Prostate gland (tissue), 2 donors: ENCODE measurements at regions not wholly inside any gene's neighbourhood (a gene's known extent, or its start where the extent isn't known, plus 50 kb on each side); places are given as distances from the start of the nearest gene placed in this dataset.
A peak's percentile ranks its signal among the peaks of the same experiment; 100 is the strongest.

Source experiments
- DNase-seq: peaks from one replicate; pipeline ENCODE4 v3.0.0-alpha.2; 2019; ENCODE audit warnings: low spot score
- H3K27ac ChIP-seq, 2 donors: fragments of 200-600 bp; sonication (generic); 2 replicates each; pipeline ENCODE4 v1.5.1; 2017 to 2019
- H3K27me3 ChIP-seq: fragments of 200-600 bp; sonication (generic); replicated peaks from 2 replicates; pipeline ENCODE4 v1.5.1; 2019; ENCODE audit not compliant: insufficient read depth
- H3K36me3 ChIP-seq, 2 donors: fragments of 200-600 bp; sonication (generic); 1 replicate in 1 of 2; 2 replicates in 1 of 2; pipeline versions ENCODE4 v1.5.1 to v1.8.1; 2017 to 2019
- H3K4me1 ChIP-seq: fragments of 200-600 bp; sonication (generic); replicated peaks from 2 replicates; pipeline ENCODE4 v1.5.1; 2019
- H3K4me3 ChIP-seq, 2 donors: fragments of 200-600 bp; sonication (generic); 2 replicates each; pipeline ENCODE4 v1.5.1; 2017 to 2019
- H3K9me3 ChIP-seq: fragments of 200-600 bp; sonication (generic); 2 replicates; pipeline ENCODE4 v1.5.1; 2017
- POLR2A ChIP-seq: fragments of 450-650 bp; IDR thresholded peaks from one replicate; pipeline ENCODE4 v1.6.1; 2016; ENCODE audit warnings: antibody characterized with exemption, mild to moderate bottlenecking
- POLR2AphosphoS5 ChIP-seq: sonication (generic); formaldehyde crosslinking; IDR thresholded peaks from one replicate; pipeline ENCODE4 v1.6.1; 2017; ENCODE audit warnings: antibody characterized with exemption
- WGBS: methylation state at CpG from one replicate; pipeline ENCODE4 v1.1.5; 2018; 5-methylcytosine and 5-hydroxymethylcytosine counted together
- intact Hi-C: fragments of 100-400 bp; cut with DNase I; formaldehyde crosslinking; loops from one replicate; pipeline ENCODE4 v1.14.2; 2022
- TF ChIP-seq, protein P1 (sequence below), 4 experiments: fragments of 200-600 bp in 2 of 4; fragments of 450-650 bp in 2 of 4; sonication (generic) in 2 of 4; IDR thresholded peaks; 1 replicate in 3 of 4; 2 replicates in 1 of 4; pipeline ENCODE4 v1.5.1; 2016 to 2019; ENCODE audit warnings: antibody characterized with exemption in 4 of 4, mild to moderate bottlenecking in 2 of 4, moderate library complexity in 2 of 4

DNA sequence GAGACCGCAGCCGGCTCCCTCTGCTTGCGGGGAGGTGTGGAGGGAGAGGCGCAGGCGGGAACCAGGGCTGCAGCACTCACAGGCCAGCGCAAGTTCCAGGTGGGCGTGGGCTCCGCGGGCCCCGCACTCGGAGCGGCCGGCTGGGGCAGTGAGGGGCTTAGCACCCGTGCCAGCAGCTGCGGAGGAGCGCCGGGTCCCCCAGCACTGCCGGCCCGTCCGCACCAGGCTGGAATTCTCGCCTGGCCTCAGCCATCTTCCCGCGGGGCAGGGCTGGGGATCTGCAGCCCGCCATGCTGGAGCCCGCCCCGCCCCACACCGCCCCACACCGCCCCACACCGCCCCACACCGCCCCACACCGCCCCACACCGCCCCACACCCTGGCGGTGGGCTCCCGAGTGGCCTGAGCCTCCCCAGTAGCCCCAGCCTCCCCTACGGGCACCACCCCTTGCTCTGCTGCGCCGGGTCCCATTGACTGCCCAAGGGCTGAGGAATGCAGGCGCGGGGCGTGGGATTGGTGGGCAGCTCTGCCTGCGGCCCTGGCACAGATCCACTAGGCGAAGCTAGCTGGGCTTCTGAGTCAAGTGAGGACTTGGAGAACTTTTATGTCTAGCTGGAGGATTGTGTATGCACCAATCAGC is 123.9 kb upstream of the MGAT5 start:
- intact Hi-C loops: loop anchor here (10.0 kb wide), 1 partner anchor 785 kb away; the partner anchor contains the start of gene CCNT2
- WGBS: 99% methylated on average over 42 of the region's 42 CpGs

DNA sequence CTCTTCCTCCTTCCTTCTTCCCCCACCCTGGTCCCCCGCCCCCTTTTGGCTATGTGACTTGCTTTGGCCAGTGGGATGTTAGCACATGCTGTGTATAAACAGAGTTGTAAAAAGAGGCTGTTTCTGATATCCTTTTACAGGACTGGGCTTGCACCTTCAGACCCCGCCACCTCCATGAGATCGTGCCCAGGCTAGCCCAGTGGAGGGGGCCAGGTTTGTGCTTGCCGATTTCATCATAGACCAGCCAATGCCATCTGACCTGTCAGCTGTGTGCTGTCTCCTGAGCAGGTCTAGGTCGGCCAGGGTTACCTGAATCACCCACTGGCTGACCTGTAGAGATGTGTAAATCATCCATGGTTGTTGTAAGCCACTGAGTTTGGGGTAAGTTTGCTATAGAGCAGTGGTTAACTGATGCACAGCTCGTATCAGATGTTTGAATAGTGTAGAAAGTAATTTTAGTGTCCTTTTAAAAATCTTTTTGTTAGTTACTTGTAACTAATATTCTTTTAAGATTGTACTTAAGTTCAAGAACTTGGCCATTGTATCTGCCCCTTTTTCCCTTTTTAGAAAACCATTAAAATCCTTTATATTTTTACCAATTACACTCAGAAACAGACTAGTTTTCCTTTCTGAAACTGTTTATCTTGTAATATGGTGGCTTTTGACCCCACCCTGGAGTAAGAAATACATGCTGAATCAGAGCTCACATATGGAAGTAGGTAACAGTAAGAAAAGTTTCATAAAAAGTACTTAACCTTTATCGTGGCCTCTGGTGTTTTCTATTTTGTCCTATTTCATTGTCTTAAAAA is 122.0 kb upstream of the MGAT5 start:
- TF ChIP-seq POLR2AphosphoS5 (no peak), POLR2A (no peak)
- TF ChIP-seq, protein P1, sequence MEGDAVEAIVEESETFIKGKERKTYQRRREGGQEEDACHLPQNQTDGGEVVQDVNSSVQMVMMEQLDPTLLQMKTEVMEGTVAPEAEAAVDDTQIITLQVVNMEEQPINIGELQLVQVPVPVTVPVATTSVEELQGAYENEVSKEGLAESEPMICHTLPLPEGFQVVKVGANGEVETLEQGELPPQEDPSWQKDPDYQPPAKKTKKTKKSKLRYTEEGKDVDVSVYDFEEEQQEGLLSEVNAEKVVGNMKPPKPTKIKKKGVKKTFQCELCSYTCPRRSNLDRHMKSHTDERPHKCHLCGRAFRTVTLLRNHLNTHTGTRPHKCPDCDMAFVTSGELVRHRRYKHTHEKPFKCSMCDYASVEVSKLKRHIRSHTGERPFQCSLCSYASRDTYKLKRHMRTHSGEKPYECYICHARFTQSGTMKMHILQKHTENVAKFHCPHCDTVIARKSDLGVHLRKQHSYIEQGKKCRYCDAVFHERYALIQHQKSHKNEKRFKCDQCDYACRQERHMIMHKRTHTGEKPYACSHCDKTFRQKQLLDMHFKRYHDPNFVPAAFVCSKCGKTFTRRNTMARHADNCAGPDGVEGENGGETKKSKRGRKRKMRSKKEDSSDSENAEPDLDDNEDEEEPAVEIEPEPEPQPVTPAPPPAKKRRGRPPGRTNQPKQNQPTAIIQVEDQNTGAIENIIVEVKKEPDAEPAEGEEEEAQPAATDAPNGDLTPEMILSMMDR (IDR thresholded peaks at IDR 0.05): no peak
- no peaks in the 10 kb centered on the region for H3K36me3 ChIP-seq
- DNase-seq: peak; percentile 37
- no peak overlapping the region for H3K4me3 ChIP-seq
- no peak overlapping the region for H3K27ac ChIP-seq
- 53% methylated on average over 7 of the region's 7 CpGs for WGBS
- intact Hi-C loops: no loop called here
- no peaks in the 10 kb centered on the region for H3K27me3 ChIP-seq
- no peaks in the 10 kb centered on the region for H3K4me1 ChIP-seq
- no peaks in the 10 kb centered on the region for H3K9me3 ChIP-seq

More for the DNA sequence above, 123.9 kb upstream of the MGAT5 start:
- Histone ChIP-seq H3K27ac (no peak overlapping the region), H3K4me1 (no peaks in the 10 kb centered on the region), H3K27me3 (no peaks in the 10 kb centered on the region), H3K9me3 (no peaks in the 10 kb centered on the region), H3K36me3 (no peaks in the 10 kb centered on the region), H3K4me3 (no peak overlapping the region)
- no peak for TF ChIP-seq POLR2AphosphoS5
- TF ChIP-seq, protein P1 (IDR thresholded peaks at IDR 0.05): no peak
- TF ChIP-seq POLR2A: no peak
- DNase-seq: no peak

DNA sequence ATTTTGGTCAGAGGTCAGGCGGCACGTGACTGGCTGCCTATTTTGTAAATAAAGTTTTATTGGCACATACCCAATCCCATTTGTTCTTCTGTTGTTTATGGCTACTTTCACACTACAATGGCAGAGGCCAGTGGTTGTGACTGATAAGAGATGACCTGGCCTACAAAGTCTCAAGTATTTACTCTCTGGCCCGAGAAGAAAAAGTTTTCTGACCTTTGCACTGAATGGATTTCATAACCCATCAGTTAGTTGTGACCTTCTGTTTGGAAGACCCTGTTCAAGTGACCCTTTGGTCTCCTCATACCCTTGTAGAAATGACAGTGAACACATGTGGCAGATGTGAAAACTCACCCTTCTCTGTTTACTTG is 121.4 kb upstream of the MGAT5 start:
- no peak overlapping the region for H3K4me3 ChIP-seq
- TF ChIP-seq POLR2A (no peak), POLR2AphosphoS5 (no peak)
- TF ChIP-seq, protein P1 (IDR thresholded peaks at IDR 0.05): no peak
- no peaks in the 10 kb centered on the region for H3K9me3 ChIP-seq
- 73% methylated on average over 3 of the region's 3 CpGs for WGBS
- no peaks in the 10 kb centered on the region for H3K4me1 ChIP-seq
- no peaks in the 10 kb centered on the region for H3K27me3 ChIP-seq
- H3K36me3 ChIP-seq: no peaks in the 10 kb centered on the region
- intact Hi-C loops: no loop called here
- no peak for DNase-seq
- no peak overlapping the region for H3K27ac ChIP-seq

DNA sequence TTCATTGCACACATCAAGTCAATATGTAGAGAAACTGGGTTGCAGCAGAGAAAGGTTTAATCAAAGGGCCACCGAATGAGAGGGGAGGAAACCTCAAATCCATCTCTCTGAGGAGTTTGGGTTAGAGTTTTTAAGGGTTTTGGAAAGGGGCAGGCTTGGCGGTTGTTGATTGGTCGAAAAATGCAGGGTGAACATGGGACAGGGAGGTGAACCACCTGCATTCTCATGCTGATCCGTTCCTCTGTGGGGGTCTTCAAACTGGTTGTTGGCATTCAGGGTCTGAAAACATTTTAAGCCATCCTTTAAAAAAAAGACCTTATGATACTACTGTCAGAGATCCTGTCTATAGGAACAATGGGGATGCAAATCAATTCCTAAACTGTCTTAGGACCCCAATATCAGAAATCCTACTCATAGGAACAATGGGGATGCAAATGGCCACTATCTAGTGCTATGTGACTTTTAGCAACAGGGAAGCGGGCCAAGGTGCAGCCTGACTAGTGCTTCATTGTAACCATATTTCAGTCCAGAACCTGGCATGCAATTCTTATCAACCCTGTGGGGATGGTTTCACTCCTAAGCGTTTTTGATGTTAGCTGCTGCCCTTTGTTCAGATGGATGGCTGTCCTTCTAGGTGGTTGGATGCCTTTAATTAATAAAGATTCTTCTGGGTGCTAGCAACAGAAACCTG is 120.1 kb upstream of the MGAT5 start:
- Histone ChIP-seq H3K36me3 (no peaks in the 10 kb centered on the region), H3K27ac (no peak overlapping the region), H3K4me3 (no peak overlapping the region), H3K4me1 (no peaks in the 10 kb centered on the region), H3K27me3 (no peaks in the 10 kb centered on the region), H3K9me3 (no peaks in the 10 kb centered on the region)
- intact Hi-C loops: no loop called here
- TF ChIP-seq POLR2AphosphoS5: no peak
- no peak for TF ChIP-seq POLR2A
- TF ChIP-seq, protein P1 (IDR thresholded peaks at IDR 0.05): no peak
- DNase-seq: no peak
- WGBS: 81% methylated on average over 6 of the region's 6 CpGs
